ENCODE measurements at regions not wholly inside any gene's neighbourhood (a gene's known extent, or its start where the extent isn't known, plus 50 kb on each side); places are given as distances from the start of the nearest gene placed in this dataset.

- H3K27me3 Mint-ChIP-seq: peaks cover 71% of the 10 kb centered on the region
- H3K4me1 Mint-ChIP-seq: peaks cover 43% of the 10 kb centered on the region
- no peaks in the 10 kb centered on the region for H3K36me3 Mint-ChIP-seq
- no peak overlapping the region for H3K4me3 Mint-ChIP-seq
- no peaks in the 10 kb centered on the region for H3K9me3 Mint-ChIP-seq
- ATAC-seq: no peak
- peak overlapping the region; percentile 77 for H3K27ac Mint-ChIP-seq
These were observed 159.6 kb upstream of the KLF3 start for GRCh38 chr4:38504396-38504715.

- ATAC-seq: peak; percentile 36
- Mint-ChIP-seq H3K4me1 (peaks cover 47% of the 10 kb centered on the region), H3K27me3 (peaks cover 88% of the 10 kb centered on the region), H3K27ac (no peak overlapping the region), H3K4me3 (no peak overlapping the region), H3K36me3 (no peaks in the 10 kb centered on the region), H3K9me3 (no peaks in the 10 kb centered on the region)
These were observed 154.4 kb upstream of the KLF3 start for GRCh38 chr4:38509551-38509950.

- Mint-ChIP-seq H3K27ac (no peak overlapping the region), H3K4me1 (peaks cover 41% of the 10 kb centered on the region), H3K36me3 (no peaks in the 10 kb centered on the region), H3K27me3 (peaks cover 82% of the 10 kb centered on the region), H3K9me3 (no peaks in the 10 kb centered on the region), H3K4me3 (no peak overlapping the region)
- ATAC-seq: no peak
These were observed 153.8 kb upstream of the KLF3 start for GRCh38 chr4:38510201-38510600.

GRCh38 chr4:38511702-38512101 lies 152.3 kb upstream of the KLF3 start:
- no peak for ATAC-seq

GRCh38 chr4:38512840-38513239 lies 151.2 kb upstream of the KLF3 start:
- no peak for ATAC-seq
- Mint-ChIP-seq H3K4me1 (peaks cover 29% of the 10 kb centered on the region), H3K4me3 (no peak overlapping the region), H3K27me3 (peaks cover 64% of the 10 kb centered on the region), H3K9me3 (no peaks in the 10 kb centered on the region), H3K36me3 (no peaks in the 10 kb centered on the region), H3K27ac (no peak overlapping the region)

More at GRCh38 chr4:38511702-38512101, 152.3 kb upstream of the KLF3 start:
- Mint-ChIP-seq H3K27ac (no peak overlapping the region), H3K27me3 (peaks cover 75% of the 10 kb centered on the region), H3K4me3 (no peak overlapping the region), H3K36me3 (no peaks in the 10 kb centered on the region), H3K4me1 (peaks cover 34% of the 10 kb centered on the region), H3K9me3 (no peaks in the 10 kb centered on the region)

GRCh38 chr4:38514465-38515146 lies 149.4 kb upstream of the KLF3 start:
- Mint-ChIP-seq H3K27me3 (peaks cover 52% of the 10 kb centered on the region), H3K4me1 (peaks cover 16% of the 10 kb centered on the region), H3K27ac (no peak overlapping the region), H3K9me3 (no peaks in the 10 kb centered on the region), H3K36me3 (no peaks in the 10 kb centered on the region), H3K4me3 (no peak overlapping the region)
- ATAC-seq: no peak

GRCh38 chr4:38516190-38516589 lies 147.8 kb upstream of the KLF3 start:
- peaks cover 7% of the 10 kb centered on the region for H3K4me1 Mint-ChIP-seq
- no peaks in the 10 kb centered on the region for H3K36me3 Mint-ChIP-seq
- peaks cover 38% of the 10 kb centered on the region for H3K27me3 Mint-ChIP-seq
- no peak for ATAC-seq
- H3K4me3 Mint-ChIP-seq: no peak overlapping the region
- H3K27ac Mint-ChIP-seq: no peak overlapping the region
- H3K9me3 Mint-ChIP-seq: peaks cover 2% of the 10 kb centered on the region

GRCh38 chr4:38519666-38520065 lies 144.3 kb upstream of the KLF3 start:
- ATAC-seq: no peak
- Mint-ChIP-seq H3K27ac (no peak overlapping the region), H3K36me3 (no peaks in the 10 kb centered on the region), H3K4me3 (no peak overlapping the region), H3K9me3 (peaks cover 2% of the 10 kb centered on the region), H3K4me1 (peaks cover 12% of the 10 kb centered on the region), H3K27me3 (peaks cover 9% of the 10 kb centered on the region)

- no peak overlapping the region for H3K27ac Mint-ChIP-seq
These were observed 140.9 kb upstream of the KLF3 start for GRCh38 chr4:38523054-38523453.

GRCh38 chr4:38523524-38524448 lies 140.2 kb upstream of the KLF3 start:
- peak overlapping the region; percentile 61 for H3K4me3 Mint-ChIP-seq
- peaks cover 12% of the 10 kb centered on the region for H3K4me1 Mint-ChIP-seq
- H3K36me3 Mint-ChIP-seq: no peaks in the 10 kb centered on the region
- H3K27ac Mint-ChIP-seq: peak overlapping the region; percentile 61
- peak; percentile 94 for ATAC-seq
- no peaks in the 10 kb centered on the region for H3K27me3 Mint-ChIP-seq
- peaks cover 2% of the 10 kb centered on the region for H3K9me3 Mint-ChIP-seq

More at GRCh38 chr4:38523054-38523453, 140.9 kb upstream of the KLF3 start:
- Mint-ChIP-seq H3K4me3 (no peak overlapping the region), H3K4me1 (peaks cover 12% of the 10 kb centered on the region), H3K9me3 (peaks cover 2% of the 10 kb centered on the region), H3K36me3 (no peaks in the 10 kb centered on the region), H3K27me3 (no peaks in the 10 kb centered on the region)
- ATAC-seq: no peak

- ATAC-seq: no peak
- Mint-ChIP-seq H3K27ac (no peak overlapping the region), H3K9me3 (no peaks in the 10 kb centered on the region), H3K4me3 (no peak overlapping the region), H3K36me3 (no peaks in the 10 kb centered on the region), H3K27me3 (no peaks in the 10 kb centered on the region), H3K4me1 (peaks cover 30% of the 10 kb centered on the region)
These were observed 137.6 kb upstream of the KLF3 start for GRCh38 chr4:38526412-38526811.

- H3K27me3 Mint-ChIP-seq: no peaks in the 10 kb centered on the region
- no peaks in the 10 kb centered on the region for H3K36me3 Mint-ChIP-seq
- no peaks in the 10 kb centered on the region for H3K9me3 Mint-ChIP-seq
- H3K4me3 Mint-ChIP-seq: peak overlapping the region; percentile 0
- H3K27ac Mint-ChIP-seq: peak overlapping the region; percentile 77
- ATAC-seq: peak; percentile 93
- peaks cover 18% of the 10 kb centered on the region for H3K4me1 Mint-ChIP-seq
These were observed 134.5 kb upstream of the KLF3 start for GRCh38 chr4:38529189-38530115.

- Mint-ChIP-seq H3K27ac (no peak overlapping the region), H3K9me3 (no peaks in the 10 kb centered on the region), H3K27me3 (no peaks in the 10 kb centered on the region), H3K4me3 (no peak overlapping the region), H3K4me1 (peaks cover 18% of the 10 kb centered on the region), H3K36me3 (no peaks in the 10 kb centered on the region)
- ATAC-seq: no peak
These were observed 133.5 kb upstream of the KLF3 start for GRCh38 chr4:38530486-38530885.

GRCh38 chr4:38531141-38531727 lies 132.8 kb upstream of the KLF3 start:
- Mint-ChIP-seq H3K27me3 (peaks cover 3% of the 10 kb centered on the region), H3K4me3 (no peak overlapping the region), H3K4me1 (peaks cover 18% of the 10 kb centered on the region), H3K27ac (peak overlapping the region; percentile 25), H3K9me3 (no peaks in the 10 kb centered on the region), H3K36me3 (no peaks in the 10 kb centered on the region)
- no peak for ATAC-seq
